Parathyroid adenoma (tissue), 2 donors: ENCODE measurements at regions not wholly inside any gene's neighbourhood (a gene's known extent, or its start where the extent isn't known, plus 50 kb on each side); places are given as distances from the start of the nearest gene placed in this dataset.

Source experiments
- H2AFZ ChIP-seq: fragments of 300-600 bp; sonication (generic); one replicate; pipeline ENCODE4 v1.7.0; 2017; ENCODE audit warnings: antibody characterized with exemption, mild to moderate bottlenecking
- H3K27ac ChIP-seq: fragments of 300-600 bp; sonication (generic); one replicate; pipeline ENCODE4 v1.7.0; 2017
- H3K27me3 ChIP-seq: fragments of 300-600 bp; sonication (generic); one replicate; pipeline ENCODE4 v1.7.0; 2017; ENCODE audit warnings: low read length; ENCODE audit not compliant: control insufficient read depth, insufficient read depth
- H3K36me3 ChIP-seq: fragments of 300-600 bp; sonication (generic); one replicate; pipeline ENCODE4 v1.7.0; 2017; ENCODE audit warnings: low read length; ENCODE audit not compliant: control insufficient read depth, insufficient read depth
- H3K4me1 ChIP-seq: fragments of 300-600 bp; sonication (generic); one replicate; pipeline ENCODE4 v1.7.0; 2017; ENCODE audit warnings: control low read depth
- H3K4me2 ChIP-seq: fragments of 300-600 bp; sonication (generic); one replicate; pipeline ENCODE4 v1.7.0; 2017; ENCODE audit warnings: low read length
- H3K4me3 ChIP-seq: fragments of 300-600 bp; sonication (generic); one replicate; pipeline ENCODE4 v1.7.0; 2017; ENCODE audit warnings: low read depth, low read length
- H3K79me2 ChIP-seq: fragments of 300-600 bp; sonication (generic); one replicate; pipeline ENCODE4 v1.7.0; 2017; ENCODE audit warnings: control low read depth
- H3K9ac ChIP-seq: fragments of 300-600 bp; sonication (generic); one replicate; pipeline ENCODE4 v1.7.0; 2017; ENCODE audit warnings: mild to moderate bottlenecking
- H3K9me3 ChIP-seq: fragments of 300-600 bp; sonication (generic); one replicate; pipeline ENCODE4 v1.7.0; 2017; ENCODE audit warnings: low read length; ENCODE audit not compliant: control insufficient read depth
- CTCF ChIP-seq: fragments of 300-600 bp; sonication (generic); IDR thresholded peaks from one replicate; pipeline ENCODE4 v1.7.0; 2017; ENCODE audit warnings: antibody characterized with exemption, mild to moderate bottlenecking
- donor health status: primary hyperparathyroidism.

GRCh38 chr16:9518581-9518980 lies 427.1 kb downstream of the HAPSTR1 start:
- H3K79me2 ChIP-seq = no peaks in the 10 kb centered on the region
- H3K4me1 ChIP-seq = no peaks in the 10 kb centered on the region
- TF ChIP-seq CTCF = no peak
- H3K27ac ChIP-seq = no peak overlapping the region
- H3K4me3 ChIP-seq = no peak overlapping the region
- no peak overlapping the region for H3K4me2 ChIP-seq
- no peaks in the 10 kb centered on the region for H3K27me3 ChIP-seq
- no peaks in the 10 kb centered on the region for H3K9me3 ChIP-seq
- no peaks in the 10 kb centered on the region for H3K36me3 ChIP-seq
- H3K9ac ChIP-seq = no peak overlapping the region
- no peak overlapping the region for H2AFZ ChIP-seq

GRCh38 chr16:9521749-9522370 lies 430.4 kb downstream of the HAPSTR1 start:
- no peak overlapping the region for H3K4me2 ChIP-seq
- no peaks in the 10 kb centered on the region for H3K9me3 ChIP-seq
- no peak overlapping the region for H2AFZ ChIP-seq
- H3K27me3 ChIP-seq = no peaks in the 10 kb centered on the region
- no peaks in the 10 kb centered on the region for H3K79me2 ChIP-seq
- no peak overlapping the region for H3K27ac ChIP-seq
- H3K4me1 ChIP-seq = no peaks in the 10 kb centered on the region
- no peak for TF ChIP-seq CTCF
- no peaks in the 10 kb centered on the region for H3K36me3 ChIP-seq
- H3K4me3 ChIP-seq = no peak overlapping the region
- no peak overlapping the region for H3K9ac ChIP-seq

- Histone ChIP-seq H3K4me3 (no peak overlapping the region), H3K79me2 (no peaks in the 10 kb centered on the region), H2AFZ (no peak overlapping the region), H3K27ac (no peak overlapping the region), H3K4me1 (no peaks in the 10 kb centered on the region), H3K27me3 (no peaks in the 10 kb centered on the region), H3K9me3 (no peaks in the 10 kb centered on the region), H3K36me3 (no peaks in the 10 kb centered on the region), H3K4me2 (no peak overlapping the region), H3K9ac (no peak overlapping the region)
- no peak for TF ChIP-seq CTCF
Observed at GRCh38 chr16:9522614-9523013, 431.2 kb downstream of the HAPSTR1 start.

- no peak overlapping the region for H3K27ac ChIP-seq
- no peak overlapping the region for H3K4me3 ChIP-seq
Observed at GRCh38 chr16:9523994-9524393, 432.6 kb downstream of the HAPSTR1 start.

More at GRCh38 chr16:9523994-9524393, 432.6 kb downstream of the HAPSTR1 start:
- H3K9me3 ChIP-seq = no peaks in the 10 kb centered on the region
- H3K4me2 ChIP-seq = no peak overlapping the region
- TF ChIP-seq CTCF = no peak
- no peak overlapping the region for H3K9ac ChIP-seq
- no peaks in the 10 kb centered on the region for H3K27me3 ChIP-seq
- H3K4me1 ChIP-seq = no peaks in the 10 kb centered on the region
- no peak overlapping the region for H2AFZ ChIP-seq
- no peaks in the 10 kb centered on the region for H3K36me3 ChIP-seq
- no peaks in the 10 kb centered on the region for H3K79me2 ChIP-seq
